Panc1 (cell line): ENCODE measurements at regions not wholly inside any gene's neighbourhood (a gene's known extent, or its start where the extent isn't known, plus 50 kb on each side); places are given as distances from the start of the nearest gene placed in this dataset.

ENCODE experiments used
- ATAC-seq: fragments of 200-7000 bp; cut with Tn5 transposase; 2 replicates; pipeline ENCODE4 v1.9.1; 2020; ENCODE audit warnings: mild to moderate bottlenecking, moderate library complexity
- BruUV-seq: library from RNA; stranded (reverse); fragments of 400-500 nt; replicated peaks from 2 replicates; lab custom pipeline; 2021; lab: Mats Ljungman, UMichigan
- CTCF ChIA-PET: fragments of 300-600 bp; sonication (Branson Sonifier 250); formaldehyde crosslinking; loops from one replicate; lab custom pipeline; 2022; ENCODE audit warnings: antibody characterized with exemption; lab: Charles Lee
- POLR2A ChIA-PET: fragments of 300-600 bp; sonication (Branson Sonifier 250); formaldehyde crosslinking; loops from one replicate; lab custom pipeline; 2022; ENCODE audit warnings: antibody characterized with exemption; lab: Charles Lee
- DNase-seq: peaks from one replicate; pipeline ENCODE4 v3.0.0-alpha.2; 2010; ENCODE audit warnings: low read depth, low spot score
- H3K27ac ChIP-seq: 2 replicates; pipeline ENCODE4 v1.5.1; 2011; ENCODE audit warnings: mild to moderate bottlenecking, low read length, inconsistent platforms
- H3K27me3 ChIP-seq: fragments of 200-500 bp; sonication (Bioruptor generic); 2 replicates; pipeline ENCODE4 v1.6.0; 2014; ENCODE audit warnings: low read length, inconsistent platforms; ENCODE audit not compliant: control insufficient read depth, insufficient read depth
- H3K36me3 ChIP-seq: fragments of 200-500 bp; sonication (Bioruptor generic); 2 replicates; pipeline ENCODE4 v1.5.1; 2014; ENCODE audit warnings: inconsistent platforms, mild to moderate bottlenecking, low read length, moderate library complexity; ENCODE audit not compliant: control insufficient read depth, insufficient read depth
- H3K4me1 ChIP-seq: 2 replicates; pipeline ENCODE4 v1.5.1; 2011; ENCODE audit warnings: inconsistent platforms, mild to moderate bottlenecking, low read length, moderate library complexity; ENCODE audit not compliant: control insufficient read depth, insufficient read depth
- H3K4me3 ChIP-seq, 2 experiments: 2 replicates each; pipeline ENCODE4 v1.5.1; 2011 to 2012; ENCODE audit warnings: low read depth in 2 of 2, low read length in 2 of 2, mild to moderate bottlenecking in 2 of 2, inconsistent platforms in 1 of 2, moderate library complexity in 1 of 2
- H3K9me3 ChIP-seq: fragments of 200-500 bp; sonication (Bioruptor generic); 2 replicates; pipeline ENCODE4 v1.5.1; 2014; ENCODE audit warnings: low read depth, mild to moderate bottlenecking, inconsistent platforms, low read length, moderate library complexity; ENCODE audit not compliant: control insufficient read depth, insufficient read depth
- POLR2AphosphoS5 ChIP-seq: IDR thresholded peaks from 2 replicates; pipeline ENCODE4 v1.6.1; 2012; ENCODE audit warnings: mild to moderate bottlenecking, low read depth, low read length, moderate library complexity
- SIN3A ChIP-seq: IDR thresholded peaks from 2 replicates; pipeline ENCODE4 v1.6.1; 2012; ENCODE audit warnings: low read depth, mild to moderate bottlenecking, low read length, moderate library complexity, borderline replicate concordance; ENCODE audit not compliant: insufficient read depth
- TCF7L2 ChIP-seq: IDR thresholded peaks from 2 replicates; pipeline ENCODE4 v1.6.1; 2011; ENCODE audit warnings: mild to moderate bottlenecking, low read depth, low read length, inconsistent platforms
- in situ Hi-C: cut with HindIII; loops from 2 replicates; pipeline ENCODE4 v1.10.0; 2016; ENCODE audit warnings: low sequenced_read_pairs, low pct_unique_long_range_greater_than_20kb
- intact Hi-C: fragments of 100-400 bp; cut with micrococcal nuclease; formaldehyde crosslinking; loops from one replicate; pipeline ENCODE4 v1.10.0; 2022; ENCODE audit not compliant: unreplicated experiment
- TF ChIP-seq, protein P1 (sequence below): fragments of 450-650 bp; IDR thresholded peaks from 2 replicates; pipeline ENCODE4 v1.5.1; 2017; ENCODE audit warnings: mild to moderate bottlenecking
- TF ChIP-seq, protein P2 (sequence below), 2 experiments: IDR thresholded peaks; 2 replicates each; pipeline ENCODE4 v1.6.1; 2011 to 2012; ENCODE audit warnings: low read depth in 2 of 2, control low read depth in 1 of 2, low read length in 1 of 2, mild to moderate bottlenecking in 1 of 2, moderate library complexity in 1 of 2; ENCODE audit not compliant: insufficient read depth in 1 of 2

DNA sequence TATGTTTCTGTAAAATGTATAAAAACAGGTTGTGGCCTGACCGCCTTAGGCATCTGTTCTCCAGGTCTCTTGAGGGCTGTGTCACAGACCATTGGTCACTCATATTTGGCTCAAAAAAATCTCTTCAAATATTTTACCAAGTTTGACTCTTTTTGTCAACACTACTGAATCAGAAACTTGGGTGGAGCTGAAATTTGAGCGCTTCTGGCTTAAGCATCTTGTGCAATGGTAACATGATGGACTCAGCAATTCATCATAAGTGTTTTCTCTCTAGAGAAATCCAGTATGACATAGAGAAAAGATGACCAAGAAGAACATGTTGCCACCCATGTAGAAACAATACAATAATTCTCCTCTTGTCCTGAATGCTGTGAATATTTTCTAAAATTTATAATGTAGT, 387.9 kb downstream of the MAT2B start:
- ATAC-seq, result no peak

DNA sequence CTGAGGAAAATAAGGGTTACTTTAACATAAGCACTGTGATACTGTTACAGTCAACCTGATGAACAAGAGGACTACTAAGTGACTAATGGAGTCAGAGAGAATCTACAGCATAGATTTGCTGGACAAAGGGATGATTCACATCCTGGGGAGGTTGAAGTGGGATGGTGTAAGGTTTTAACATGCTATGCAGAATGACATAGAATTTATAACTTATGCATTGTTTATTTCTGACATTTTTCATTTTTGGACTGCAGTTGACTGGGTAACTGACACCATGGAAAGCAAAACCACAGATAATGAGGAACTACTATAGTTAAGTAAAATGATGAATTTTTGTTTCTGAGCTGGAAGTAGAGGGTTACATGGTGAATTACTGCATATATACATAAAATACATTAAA, 389.2 kb downstream of the MAT2B start:
- ChIA-PET CTCF (no interaction called here), POLR2A (no interaction called here)
- Histone ChIP-seq H3K36me3 (no peaks in the 10 kb centered on the region), H3K27ac (no peak overlapping the region), H3K4me1 (no peaks in the 10 kb centered on the region), H3K27me3 (no peaks in the 10 kb centered on the region), H3K4me3 (no peak overlapping the region), H3K9me3 (no peaks in the 10 kb centered on the region)
- in situ Hi-C loops, result no loop called here
- ATAC-seq (no peak), DNase-seq (no peak)
- TF ChIP-seq POLR2AphosphoS5, result no peak
- TF ChIP-seq, protein P1, sequence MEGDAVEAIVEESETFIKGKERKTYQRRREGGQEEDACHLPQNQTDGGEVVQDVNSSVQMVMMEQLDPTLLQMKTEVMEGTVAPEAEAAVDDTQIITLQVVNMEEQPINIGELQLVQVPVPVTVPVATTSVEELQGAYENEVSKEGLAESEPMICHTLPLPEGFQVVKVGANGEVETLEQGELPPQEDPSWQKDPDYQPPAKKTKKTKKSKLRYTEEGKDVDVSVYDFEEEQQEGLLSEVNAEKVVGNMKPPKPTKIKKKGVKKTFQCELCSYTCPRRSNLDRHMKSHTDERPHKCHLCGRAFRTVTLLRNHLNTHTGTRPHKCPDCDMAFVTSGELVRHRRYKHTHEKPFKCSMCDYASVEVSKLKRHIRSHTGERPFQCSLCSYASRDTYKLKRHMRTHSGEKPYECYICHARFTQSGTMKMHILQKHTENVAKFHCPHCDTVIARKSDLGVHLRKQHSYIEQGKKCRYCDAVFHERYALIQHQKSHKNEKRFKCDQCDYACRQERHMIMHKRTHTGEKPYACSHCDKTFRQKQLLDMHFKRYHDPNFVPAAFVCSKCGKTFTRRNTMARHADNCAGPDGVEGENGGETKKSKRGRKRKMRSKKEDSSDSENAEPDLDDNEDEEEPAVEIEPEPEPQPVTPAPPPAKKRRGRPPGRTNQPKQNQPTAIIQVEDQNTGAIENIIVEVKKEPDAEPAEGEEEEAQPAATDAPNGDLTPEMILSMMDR, result no peak
- TF ChIP-seq SIN3A, result no peak
- TF ChIP-seq, protein P2, sequence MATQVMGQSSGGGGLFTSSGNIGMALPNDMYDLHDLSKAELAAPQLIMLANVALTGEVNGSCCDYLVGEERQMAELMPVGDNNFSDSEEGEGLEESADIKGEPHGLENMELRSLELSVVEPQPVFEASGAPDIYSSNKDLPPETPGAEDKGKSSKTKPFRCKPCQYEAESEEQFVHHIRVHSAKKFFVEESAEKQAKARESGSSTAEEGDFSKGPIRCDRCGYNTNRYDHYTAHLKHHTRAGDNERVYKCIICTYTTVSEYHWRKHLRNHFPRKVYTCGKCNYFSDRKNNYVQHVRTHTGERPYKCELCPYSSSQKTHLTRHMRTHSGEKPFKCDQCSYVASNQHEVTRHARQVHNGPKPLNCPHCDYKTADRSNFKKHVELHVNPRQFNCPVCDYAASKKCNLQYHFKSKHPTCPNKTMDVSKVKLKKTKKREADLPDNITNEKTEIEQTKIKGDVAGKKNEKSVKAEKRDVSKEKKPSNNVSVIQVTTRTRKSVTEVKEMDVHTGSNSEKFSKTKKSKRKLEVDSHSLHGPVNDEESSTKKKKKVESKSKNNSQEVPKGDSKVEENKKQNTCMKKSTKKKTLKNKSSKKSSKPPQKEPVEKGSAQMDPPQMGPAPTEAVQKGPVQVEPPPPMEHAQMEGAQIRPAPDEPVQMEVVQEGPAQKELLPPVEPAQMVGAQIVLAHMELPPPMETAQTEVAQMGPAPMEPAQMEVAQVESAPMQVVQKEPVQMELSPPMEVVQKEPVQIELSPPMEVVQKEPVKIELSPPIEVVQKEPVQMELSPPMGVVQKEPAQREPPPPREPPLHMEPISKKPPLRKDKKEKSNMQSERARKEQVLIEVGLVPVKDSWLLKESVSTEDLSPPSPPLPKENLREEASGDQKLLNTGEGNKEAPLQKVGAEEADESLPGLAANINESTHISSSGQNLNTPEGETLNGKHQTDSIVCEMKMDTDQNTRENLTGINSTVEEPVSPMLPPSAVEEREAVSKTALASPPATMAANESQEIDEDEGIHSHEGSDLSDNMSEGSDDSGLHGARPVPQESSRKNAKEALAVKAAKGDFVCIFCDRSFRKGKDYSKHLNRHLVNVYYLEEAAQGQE (IDR thresholded peaks at IDR 0.05; ENCODE audit: insufficient read depth in 1 of 2, low read depth in 2 of 2, low read length in 1 of 2), result no peak
- TF ChIP-seq TCF7L2, result no peak
- BruUV-seq, result no TSS peak
- intact Hi-C loops, result no loop called here

More for the DNA sequence above, 387.9 kb downstream of the MAT2B start:
- TF ChIP-seq POLR2AphosphoS5, result no peak
- no peak for TF ChIP-seq SIN3A
- TF ChIP-seq, protein P2 (IDR thresholded peaks at IDR 0.05; ENCODE audit: insufficient read depth in 1 of 2, low read depth in 2 of 2, low read length in 1 of 2), result no peak
- TF ChIP-seq, protein P1, result no peak
- no peak for TF ChIP-seq TCF7L2
- H3K4me3 ChIP-seq, result no peak overlapping the region
- no TSS peak for BruUV-seq
- H3K27ac ChIP-seq, result no peak overlapping the region
- no peak for DNase-seq
- ChIA-PET POLR2A (no interaction called here), CTCF (no interaction called here)
- intact Hi-C loops, result no loop called here
- H3K27me3 ChIP-seq, result no peaks in the 10 kb centered on the region
- in situ Hi-C loops, result no loop called here
- no peaks in the 10 kb centered on the region for H3K4me1 ChIP-seq
- H3K36me3 ChIP-seq, result no peaks in the 10 kb centered on the region
- H3K9me3 ChIP-seq, result no peaks in the 10 kb centered on the region
